ENCODE measurements at regions not wholly inside any gene's neighbourhood (a gene's known extent, or its start where the extent isn't known, plus 50 kb on each side); places are given as distances from the start of the nearest gene placed in this dataset.
"Not testable (repeated sequence)": the region's sequence is repeated elsewhere in the genome, so short reads cannot be mapped to it uniquely, and the experiment has no call there.

DNA sequence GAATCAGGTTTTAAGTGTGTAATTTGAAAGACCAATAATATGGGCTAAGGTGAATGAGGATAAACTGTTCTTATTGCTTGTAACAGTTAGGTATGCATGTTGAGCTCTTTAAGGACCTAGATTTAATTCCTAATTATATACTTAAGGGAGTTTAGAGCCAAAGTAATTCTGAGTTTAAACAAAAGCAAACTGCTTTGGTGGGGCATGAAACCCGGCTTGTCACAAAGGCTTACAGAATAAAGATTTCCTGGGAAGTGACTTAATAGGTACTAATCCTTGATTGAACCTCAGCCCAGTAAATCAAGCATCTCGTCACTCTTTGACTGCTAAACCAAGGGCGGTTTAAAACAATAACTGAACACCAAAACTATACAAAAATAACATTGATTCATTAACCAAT, 1324.2 kb downstream of the RPA4 start:
- DNase-seq: no peak
- Histone ChIP-seq H3K36me3 (no peaks in the 10 kb centered on the region), H3K27me3 (no peaks in the 10 kb centered on the region), H3K4me3 (no peak overlapping the region), H3K4me1 (no peaks in the 10 kb centered on the region), H3K9me3 (no peaks in the 10 kb centered on the region), H3K27ac (no peak overlapping the region)
- TF ChIP-seq CTCF (IDR thresholded peaks at IDR 0.05): no peak
- intact Hi-C loops (cut with DNase I; ENCODE audit: low total_unique reads): no loop called here

- Histone ChIP-seq H3K36me3 (no peaks in the 10 kb centered on the region), H3K4me1 (no peaks in the 10 kb centered on the region), H3K27me3 (no peaks in the 10 kb centered on the region), H3K27ac (no peak overlapping the region), H3K9me3 (no peaks in the 10 kb centered on the region), H3K4me3 (no peak overlapping the region)
- intact Hi-C loops (cut with DNase I; ENCODE audit: low total_unique reads): no loop called here
- no peak for DNase-seq
- TF ChIP-seq CTCF (IDR thresholded peaks at IDR 0.05): no peak
Measured at GRCh38 chrX:98231003-98231402, 1347.3 kb downstream of the RPA4 start.

GRCh38 chrX:98240061-98240460, 1356.4 kb downstream of the RPA4 start:
- H3K4me3 ChIP-seq; H3K27me3 ChIP-seq; H3K4me1 ChIP-seq; H3K36me3 ChIP-seq; DNase-seq; H3K27ac ChIP-seq; intact Hi-C loops (cut with DNase I; ENCODE audit: low total_unique reads); H3K9me3 ChIP-seq: not testable (repeated sequence)

DNA sequence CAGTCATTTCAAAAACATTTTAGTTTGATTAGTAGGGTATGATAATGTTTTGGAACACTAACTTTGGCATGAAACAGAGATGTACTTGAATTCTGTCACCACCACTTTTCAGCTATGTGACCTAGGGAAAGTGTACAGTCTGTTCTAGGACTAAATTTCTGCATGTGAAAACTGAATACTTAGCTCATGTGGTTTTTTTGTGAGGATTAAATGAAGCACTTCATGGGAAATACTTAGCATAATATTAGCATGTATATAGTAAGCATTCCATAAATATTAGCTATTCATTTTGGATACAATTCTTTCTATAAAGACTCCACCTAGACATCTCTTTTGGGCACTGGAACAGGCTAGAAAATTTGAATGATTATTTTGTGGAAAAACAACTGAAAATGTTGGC, 1379.4 kb downstream of the RPA4 start:
- intact Hi-C loops (cut with DNase I; ENCODE audit: low total_unique reads): no loop called here
- Histone ChIP-seq H3K36me3 (no peaks in the 10 kb centered on the region), H3K27me3 (no peaks in the 10 kb centered on the region), H3K4me1 (no peaks in the 10 kb centered on the region), H3K27ac (no peak overlapping the region), H3K4me3 (no peak overlapping the region), H3K9me3 (no peaks in the 10 kb centered on the region)
- no peak for TF ChIP-seq CTCF (IDR thresholded peaks at IDR 0.05)
- no peak for DNase-seq

GRCh38 chrX:98289726-98290125, 1406.0 kb downstream of the RPA4 start:
- peaks cover 0 to 13% (median 6%) of the 10 kb centered on the region in 4 donors for H3K4me1 ChIP-seq
- H3K36me3 ChIP-seq: no peaks in the 10 kb centered on the region
- no peak overlapping the region for H3K4me3 ChIP-seq
- H3K27ac ChIP-seq: no peak overlapping the region
- no peak for DNase-seq
- TF ChIP-seq CTCF (IDR thresholded peaks at IDR 0.05): no peak
- intact Hi-C loops (cut with DNase I; ENCODE audit: low total_unique reads): no loop called here
- no peaks in the 10 kb centered on the region for H3K9me3 ChIP-seq
- no peaks in the 10 kb centered on the region for H3K27me3 ChIP-seq

DNA sequence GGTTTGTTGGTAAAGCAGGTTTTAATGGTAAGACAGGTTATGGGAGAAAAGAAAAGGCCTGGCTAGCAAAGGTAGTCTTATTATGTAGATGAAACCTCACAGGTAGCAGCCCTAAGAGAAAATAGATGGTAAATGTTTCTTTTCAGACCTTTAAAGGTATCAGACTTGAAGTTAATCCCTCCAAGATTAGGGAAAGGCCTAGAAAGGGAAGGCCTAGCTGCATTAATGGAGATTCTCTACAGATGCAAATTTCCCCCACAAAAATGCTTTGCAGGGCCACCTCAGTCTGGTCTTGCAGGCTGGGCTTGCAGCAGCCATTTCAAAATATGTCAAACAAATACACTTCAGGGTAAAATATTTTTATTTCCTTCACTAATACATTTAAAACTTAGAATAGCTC, 1410.6 kb downstream of the RPA4 start:
- Histone ChIP-seq H3K36me3 (no peaks in the 10 kb centered on the region), H3K27me3 (no peaks in the 10 kb centered on the region), H3K4me3 (no peak overlapping the region), H3K9me3 (no peaks in the 10 kb centered on the region), H3K4me1 (peaks cover 0 to 7% (median 1%) of the 10 kb centered on the region in 4 donors), H3K27ac (no peak overlapping the region)
- intact Hi-C loops (cut with DNase I; ENCODE audit: low total_unique reads): no loop called here
- no peak for DNase-seq
- TF ChIP-seq CTCF (IDR thresholded peaks at IDR 0.05): no peak

Data from tibial artery (tissue), 4 donors.